ENCODE measurements at regions not wholly inside any gene's neighbourhood (a gene's known extent, or its start where the extent isn't known, plus 50 kb on each side); places are given as distances from the start of the nearest gene placed in this dataset.

DNA sequence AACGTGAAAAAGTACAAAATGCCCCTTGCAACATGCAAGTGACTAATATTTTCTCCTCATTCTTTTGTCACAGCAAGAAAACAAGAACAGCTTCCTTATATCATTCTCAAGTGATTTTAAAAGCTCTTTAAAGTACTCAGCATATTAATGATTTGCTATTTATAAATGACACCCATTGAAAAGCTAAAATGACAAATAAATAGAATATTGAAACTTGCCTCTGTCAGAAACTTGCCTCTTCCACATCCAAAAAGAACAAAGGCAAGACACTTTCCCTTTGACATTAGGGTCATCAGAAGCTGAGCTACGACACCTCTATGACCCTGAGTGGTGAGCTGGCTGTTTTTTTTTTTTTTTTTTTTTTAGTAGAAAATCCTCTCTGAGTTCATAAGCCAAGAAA is 339.6 kb upstream of the ITGA1 start:
- Histone ChIP-seq H3K4ac (ENCODE audit: low read depth, low read length) (no peak overlapping the region), H2AK5ac (ENCODE audit: low read length) (no peak overlapping the region), H3K27me3 (ENCODE audit: insufficient read depth, low read length) (no peaks in the 10 kb centered on the region), H2BK12ac (ENCODE audit: low read length) (no peak overlapping the region), H3K27ac (ENCODE audit: low read depth, low read length) (no peak overlapping the region), H4K91ac (ENCODE audit: low read depth, low read length) (no peak overlapping the region), H3K4me2 (ENCODE audit: low read length) (no peak overlapping the region), H4K12ac (ENCODE audit: low read depth, low read length) (no peak overlapping the region), H4K8ac (ENCODE audit: low read depth, low read length) (no peak overlapping the region), H3K79me1 (ENCODE audit: low read length) (no peaks in the 10 kb centered on the region), H3K18ac (ENCODE audit: low read length) (no peak overlapping the region), H3K4me3 (ENCODE audit: low read depth, low read length) (no peak overlapping the region), H3K23ac (ENCODE audit: low read length) (no peak overlapping the region), H2BK5ac (ENCODE audit: low read depth, low read length, poor library complexity) (no peak overlapping the region), H2AFZ (ENCODE audit: insufficient read depth, low read length, poor library complexity) (no peak overlapping the region), H3K36me3 (ENCODE audit: control insufficient read depth in 1 of 2, insufficient read depth in 2 of 2, low read length in 2 of 2) (no peaks in the 10 kb centered on the region), H3K79me2 (ENCODE audit: control insufficient read depth, insufficient read depth, low read length, poor library complexity) (no peaks in the 10 kb centered on the region), H2BK120ac (ENCODE audit: insufficient read depth, low read length, poor library complexity) (no peak overlapping the region), H3K14ac (ENCODE audit: low read length) (no peak overlapping the region), H3K4me1 (ENCODE audit: control insufficient read depth in 1 of 2, insufficient read depth in 2 of 2, low read length in 2 of 2) (no peaks in the 10 kb centered on the region), H3K9me3 (ENCODE audit: insufficient read depth, low read depth, low read length) (no peaks in the 10 kb centered on the region), H3K9ac (ENCODE audit: low read length) (no peak overlapping the region)
- no CpG with 5 or more reads among the region's 2 CpGs for WGBS (ENCODE audit: extremely low coverage, insufficient coverage, insufficient read length)
- DNase-seq: no peak

DNA sequence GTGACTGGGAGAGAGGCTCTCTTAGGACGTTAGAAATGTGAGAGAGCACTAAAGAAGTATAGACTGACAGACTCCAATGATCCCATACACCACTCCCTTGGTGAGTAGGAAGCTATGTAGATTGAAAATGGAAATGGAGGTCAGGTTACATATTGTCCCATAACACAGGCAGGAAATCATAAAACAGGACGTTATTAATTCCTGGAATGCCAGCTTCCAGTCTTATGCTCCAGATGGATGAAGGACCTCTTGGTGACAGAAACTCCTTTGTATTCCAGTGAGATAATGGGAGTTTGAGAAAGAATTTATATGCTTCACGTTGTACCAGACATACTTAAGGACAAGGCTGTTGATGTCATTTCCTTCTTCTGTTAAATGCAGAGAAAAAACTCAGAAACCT is 338.2 kb upstream of the ITGA1 start:
- no peak for DNase-seq
- Histone ChIP-seq H3K27ac (ENCODE audit: low read depth, low read length) (no peak overlapping the region), H3K23ac (ENCODE audit: low read length) (no peak overlapping the region), H3K79me1 (ENCODE audit: low read length) (no peaks in the 10 kb centered on the region), H3K9ac (ENCODE audit: low read length) (no peak overlapping the region), H2BK12ac (ENCODE audit: low read length) (no peak overlapping the region), H4K8ac (ENCODE audit: low read depth, low read length) (no peak overlapping the region), H3K4ac (ENCODE audit: low read depth, low read length) (no peak overlapping the region), H3K9me3 (ENCODE audit: insufficient read depth, low read depth, low read length) (no peaks in the 10 kb centered on the region), H3K36me3 (ENCODE audit: control insufficient read depth in 1 of 2, insufficient read depth in 2 of 2, low read length in 2 of 2) (no peaks in the 10 kb centered on the region), H3K4me1 (ENCODE audit: control insufficient read depth in 1 of 2, insufficient read depth in 2 of 2, low read length in 2 of 2) (no peaks in the 10 kb centered on the region), H3K79me2 (ENCODE audit: control insufficient read depth, insufficient read depth, low read length, poor library complexity) (no peaks in the 10 kb centered on the region), H4K91ac (ENCODE audit: low read depth, low read length) (no peak overlapping the region), H3K14ac (ENCODE audit: low read length) (no peak overlapping the region), H3K4me3 (ENCODE audit: low read depth, low read length) (no peak overlapping the region), H3K4me2 (ENCODE audit: low read length) (no peak overlapping the region), H2BK120ac (ENCODE audit: insufficient read depth, low read length, poor library complexity) (no peak overlapping the region), H2AFZ (ENCODE audit: insufficient read depth, low read length, poor library complexity) (no peak overlapping the region), H2AK5ac (ENCODE audit: low read length) (no peak overlapping the region), H3K18ac (ENCODE audit: low read length) (no peak overlapping the region), H4K12ac (ENCODE audit: low read depth, low read length) (no peak overlapping the region), H3K27me3 (ENCODE audit: insufficient read depth, low read length) (no peaks in the 10 kb centered on the region), H2BK5ac (ENCODE audit: low read depth, low read length, poor library complexity) (no peak overlapping the region)
- no CpG with 5 or more reads among the region's 3 CpGs for WGBS (ENCODE audit: extremely low coverage, insufficient coverage, insufficient read length)

DNA sequence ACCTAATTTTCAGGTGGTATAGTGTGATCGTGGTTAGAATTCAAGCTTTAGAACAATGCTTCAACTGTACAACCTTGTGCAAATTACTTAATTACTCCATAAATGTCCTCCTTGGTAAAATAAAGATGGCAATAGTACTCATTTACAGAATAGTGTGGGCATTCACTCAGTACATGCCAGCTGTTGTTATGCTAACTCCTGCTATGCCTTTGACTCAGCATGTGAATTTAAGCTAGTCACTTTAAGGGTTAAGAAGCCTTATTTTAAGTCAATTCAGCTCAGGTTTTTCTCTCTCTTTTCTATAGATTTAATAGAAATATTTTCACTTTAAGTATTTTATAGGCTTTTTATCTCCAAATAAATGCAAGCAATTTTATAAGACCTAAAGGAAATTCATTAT is 335.6 kb upstream of the ITGA1 start:
- Histone ChIP-seq H3K79me1 (ENCODE audit: low read length) (no peaks in the 10 kb centered on the region), H3K36me3 (ENCODE audit: control insufficient read depth in 1 of 2, insufficient read depth in 2 of 2, low read length in 2 of 2) (no peaks in the 10 kb centered on the region), H3K4me3 (ENCODE audit: low read depth, low read length) (no peak overlapping the region), H2BK12ac (ENCODE audit: low read length) (no peak overlapping the region), H2AFZ (ENCODE audit: insufficient read depth, low read length, poor library complexity) (no peak overlapping the region), H2AK5ac (ENCODE audit: low read length) (no peak overlapping the region), H4K91ac (ENCODE audit: low read depth, low read length) (no peak overlapping the region), H3K14ac (ENCODE audit: low read length) (no peak overlapping the region), H3K4me2 (ENCODE audit: low read length) (no peak overlapping the region), H4K8ac (ENCODE audit: low read depth, low read length) (no peak overlapping the region), H3K9ac (ENCODE audit: low read length) (no peak overlapping the region), H3K9me3 (ENCODE audit: insufficient read depth, low read depth, low read length) (no peaks in the 10 kb centered on the region), H3K23ac (ENCODE audit: low read length) (no peak overlapping the region), H3K27me3 (ENCODE audit: insufficient read depth, low read length) (no peaks in the 10 kb centered on the region), H3K27ac (ENCODE audit: low read depth, low read length) (no peak overlapping the region), H3K18ac (ENCODE audit: low read length) (no peak overlapping the region), H3K79me2 (ENCODE audit: control insufficient read depth, insufficient read depth, low read length, poor library complexity) (no peaks in the 10 kb centered on the region), H3K4ac (ENCODE audit: low read depth, low read length) (no peak overlapping the region), H2BK120ac (ENCODE audit: insufficient read depth, low read length, poor library complexity) (no peak overlapping the region), H3K4me1 (ENCODE audit: control insufficient read depth in 1 of 2, insufficient read depth in 2 of 2, low read length in 2 of 2) (no peaks in the 10 kb centered on the region), H2BK5ac (ENCODE audit: low read depth, low read length, poor library complexity) (no peak overlapping the region), H4K12ac (ENCODE audit: low read depth, low read length) (no peak overlapping the region)
- no peak for DNase-seq
- no CpG with 5 or more reads among the region's 1 CpG for WGBS (ENCODE audit: extremely low coverage, insufficient coverage, insufficient read length)

DNA sequence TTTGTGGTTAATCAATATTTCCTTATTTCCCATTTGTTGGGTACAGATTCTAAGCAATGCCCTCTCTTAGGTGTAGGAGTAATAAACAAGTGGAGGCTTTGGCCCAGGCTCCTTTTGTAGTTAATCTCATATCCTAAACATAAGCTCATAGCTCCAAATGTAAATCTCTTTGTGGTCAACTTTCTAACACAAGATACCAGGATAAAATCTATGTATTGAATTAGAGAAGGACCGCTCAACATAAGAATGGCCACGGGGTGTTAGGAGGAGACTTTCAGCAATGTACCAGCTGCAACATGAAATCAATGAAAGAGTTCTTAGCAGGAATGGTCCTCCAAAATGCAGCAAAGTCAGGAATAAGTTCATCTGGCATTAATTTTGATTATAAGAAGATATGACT is 334.5 kb upstream of the ITGA1 start:
- no peak for DNase-seq
- Histone ChIP-seq H2BK120ac (ENCODE audit: insufficient read depth, low read length, poor library complexity) (no peak overlapping the region), H3K79me2 (ENCODE audit: control insufficient read depth, insufficient read depth, low read length, poor library complexity) (no peaks in the 10 kb centered on the region), H3K14ac (ENCODE audit: low read length) (no peak overlapping the region), H3K18ac (ENCODE audit: low read length) (no peak overlapping the region), H2BK12ac (ENCODE audit: low read length) (no peak overlapping the region), H3K9me3 (ENCODE audit: insufficient read depth, low read depth, low read length) (no peaks in the 10 kb centered on the region), H4K91ac (ENCODE audit: low read depth, low read length) (no peak overlapping the region), H2AFZ (ENCODE audit: insufficient read depth, low read length, poor library complexity) (no peak overlapping the region), H3K4me1 (ENCODE audit: control insufficient read depth in 1 of 2, insufficient read depth in 2 of 2, low read length in 2 of 2) (no peaks in the 10 kb centered on the region), H3K9ac (ENCODE audit: low read length) (no peak overlapping the region), H3K79me1 (ENCODE audit: low read length) (no peaks in the 10 kb centered on the region), H4K8ac (ENCODE audit: low read depth, low read length) (no peak overlapping the region), H3K36me3 (ENCODE audit: control insufficient read depth in 1 of 2, insufficient read depth in 2 of 2, low read length in 2 of 2) (no peaks in the 10 kb centered on the region), H3K4ac (ENCODE audit: low read depth, low read length) (no peak overlapping the region), H3K23ac (ENCODE audit: low read length) (no peak overlapping the region), H2BK5ac (ENCODE audit: low read depth, low read length, poor library complexity) (no peak overlapping the region), H4K12ac (ENCODE audit: low read depth, low read length) (no peak overlapping the region), H3K27ac (ENCODE audit: low read depth, low read length) (no peak overlapping the region), H3K4me3 (ENCODE audit: low read depth, low read length) (no peak overlapping the region), H3K27me3 (ENCODE audit: insufficient read depth, low read length) (no peaks in the 10 kb centered on the region), H2AK5ac (ENCODE audit: low read length) (no peak overlapping the region), H3K4me2 (ENCODE audit: low read length) (no peak overlapping the region)
- no CpG with 5 or more reads among the region's 2 CpGs for WGBS (ENCODE audit: extremely low coverage, insufficient coverage, insufficient read length)
